Thyroid gland (tissue), 4 donors: ENCODE measurements at regions not wholly inside any gene's neighbourhood (a gene's known extent, or its start where the extent isn't known, plus 50 kb on each side); places are given as distances from the start of the nearest gene placed in this dataset.

ENCODE experiments used
- DNase-seq, 2 donors: peaks; one replicate each; pipeline ENCODE4 v3.0.0-alpha.2; 2019
- H3K27ac ChIP-seq, 3 donors: fragments of 200-600 bp; sonication (generic); 1 replicate in 2 of 3; 2 replicates in 1 of 3; pipeline ENCODE4 v1.5.1; 2016 to 2019; ENCODE audit warnings: mild to moderate bottlenecking in 1 of 3, moderate library complexity in 1 of 3
- H3K27me3 ChIP-seq: fragments of 200-600 bp; sonication (generic); one replicate; pipeline ENCODE4 v1.5.1; 2019
- H3K36me3 ChIP-seq, 2 donors: fragments of 200-600 bp; sonication (generic); one replicate each; pipeline ENCODE4 v1.5.1; 2016 to 2019
- H3K4me1 ChIP-seq, 2 donors: fragments of 200-600 bp; sonication (generic); one replicate each; pipeline ENCODE4 v1.5.1; 2017 to 2019
- H3K4me3 ChIP-seq, 3 donors: fragments of 200-600 bp; sonication (generic); replicated peaks in 1 of 3; 1 replicate in 2 of 3; 2 replicates in 1 of 3; pipeline ENCODE4 v1.5.1; 2016; ENCODE audit warnings: mild to moderate bottlenecking in 1 of 3
- H3K9me3 ChIP-seq: fragments of 200-600 bp; sonication (generic); one replicate; pipeline ENCODE4 v1.5.1; 2017
- CTCF ChIP-seq, 6 experiments: fragments of 200-600 bp in 3 of 6; fragments of 450-650 bp in 3 of 6; sonication (generic) in 3 of 6; IDR thresholded peaks; one replicate each; pipeline ENCODE4 v1.5.1; 2016 to 2019; ENCODE audit warnings: antibody characterized with exemption in 6 of 6, mild to moderate bottlenecking in 2 of 6, inconsistent platforms in 1 of 6, moderate library complexity in 1 of 6
- POLR2A ChIP-seq, 2 donors: fragments of 450-650 bp; IDR thresholded peaks; one replicate each; pipeline ENCODE4 v1.6.1; 2017; ENCODE audit warnings: antibody characterized with exemption in 2 of 2, mild to moderate bottlenecking in 2 of 2, moderate library complexity in 1 of 2
- WGBS, 2 donors: methylation state at CpG; one replicate each; pipeline ENCODE4 v1.1.5; 2017; 5-methylcytosine and 5-hydroxymethylcytosine counted together
- intact Hi-C: fragments of 100-400 bp; cut with DNase I; formaldehyde crosslinking; loops from one replicate; pipeline ENCODE4 v1.15.1; 2023

GRCh38 chr4:32172086-32172485 is 1451.9 kb downstream of the PCDH7 start:
- no peaks in the 10 kb centered on the region for H3K9me3 ChIP-seq
- intact Hi-C loops: no loop called here
- no peak for TF ChIP-seq CTCF (IDR thresholded peaks at IDR 0.05)
- no peak for TF ChIP-seq POLR2A (IDR thresholded peaks at IDR 0.05)
- H3K4me1 ChIP-seq: no peaks in the 10 kb centered on the region
- H3K27ac ChIP-seq: no peak overlapping the region
- 95 to 97% methylated on average over 1 of the region's 1 CpG for WGBS, 2 donors
- no peaks in the 10 kb centered on the region for H3K36me3 ChIP-seq
- no peaks in the 10 kb centered on the region for H3K27me3 ChIP-seq
- no peak overlapping the region for H3K4me3 ChIP-seq
- no peak for DNase-seq

GRCh38 chr4:32172761-32173160 is 1452.6 kb downstream of the PCDH7 start:
- Histone ChIP-seq H3K27ac (no peak overlapping the region), H3K9me3 (no peaks in the 10 kb centered on the region), H3K27me3 (no peaks in the 10 kb centered on the region), H3K4me3 (no peak overlapping the region), H3K4me1 (no peaks in the 10 kb centered on the region), H3K36me3 (no peaks in the 10 kb centered on the region)
- DNase-seq: no peak
- WGBS, 2 donors: 92 to 99% methylated on average over 1 of the region's 1 CpG
- intact Hi-C loops: no loop called here
- TF ChIP-seq POLR2A (IDR thresholded peaks at IDR 0.05): no peak
- no peak for TF ChIP-seq CTCF (IDR thresholded peaks at IDR 0.05)

GRCh38 chr4:32180086-32180485 is 1459.9 kb downstream of the PCDH7 start:
- no peaks in the 10 kb centered on the region for H3K27me3 ChIP-seq
- intact Hi-C loops: no loop called here
- no peaks in the 10 kb centered on the region for H3K4me1 ChIP-seq
- TF ChIP-seq POLR2A (IDR thresholded peaks at IDR 0.05) (no peak), CTCF (IDR thresholded peaks at IDR 0.05) (no peak)
- H3K27ac ChIP-seq: no peak overlapping the region
- H3K36me3 ChIP-seq: no peaks in the 10 kb centered on the region
- no peak for DNase-seq
- H3K9me3 ChIP-seq: no peaks in the 10 kb centered on the region
- H3K4me3 ChIP-seq: no peak overlapping the region

GRCh38 chr4:32184186-32184585 is 1464.0 kb downstream of the PCDH7 start:
- Histone ChIP-seq H3K4me3 (no peak overlapping the region), H3K27me3 (no peaks in the 10 kb centered on the region), H3K4me1 (no peaks in the 10 kb centered on the region), H3K36me3 (no peaks in the 10 kb centered on the region), H3K9me3 (no peaks in the 10 kb centered on the region), H3K27ac (no peak overlapping the region)
- intact Hi-C loops: no loop called here
- DNase-seq: no peak
- TF ChIP-seq CTCF (IDR thresholded peaks at IDR 0.05) (no peak), POLR2A (IDR thresholded peaks at IDR 0.05) (no peak)
- 52 to 73% methylated on average over 2 of the region's 2 CpGs for WGBS, 2 donors

- WGBS, 2 donors: 92 to 97% methylated on average over 9 to 10 of the region's 10 CpGs
- no peak for DNase-seq
- TF ChIP-seq POLR2A (IDR thresholded peaks at IDR 0.05) (no peak), CTCF (IDR thresholded peaks at IDR 0.05) (no peak)
- no peak overlapping the region for H3K4me3 ChIP-seq
- H3K36me3 ChIP-seq: no peaks in the 10 kb centered on the region
- H3K9me3 ChIP-seq: no peaks in the 10 kb centered on the region
- peaks cover 0 to 11% of the 10 kb centered on the region in 2 donors for H3K4me1 ChIP-seq
- intact Hi-C loops: no loop called here
- no peak overlapping the region for H3K27ac ChIP-seq
- H3K27me3 ChIP-seq: no peaks in the 10 kb centered on the region
Measured at GRCh38 chr4:32189130-32189529, 1469.0 kb downstream of the PCDH7 start.
